ENCODE measurements at regions not wholly inside any gene's neighbourhood (a gene's known extent, or its start where the extent isn't known, plus 50 kb on each side); places are given as distances from the start of the nearest gene placed in this dataset.

GRCh38 chr2:228796386-228796785 lies 474.7 kb downstream of the PID1 start:
- DNase-seq (ENCODE audit: low spot score), result no peak
- Histone ChIP-seq H3K9me3 (ENCODE audit: control insufficient read depth in 4 of 4, low read length in 3 of 4) (no peaks in the 10 kb centered on the region), H3K4me3 (ENCODE audit: low read depth in 1 of 3, low read length in 3 of 3) (no peak overlapping the region), H3K4me1 (ENCODE audit: control insufficient read depth in 4 of 4, insufficient read depth in 4 of 4, low read length in 3 of 4) (no peaks in the 10 kb centered on the region), H3K27me3 (ENCODE audit: control insufficient read depth in 4 of 4, insufficient read depth in 4 of 4, low read length in 3 of 4) (no peaks in the 10 kb centered on the region), H3K36me3 (ENCODE audit: control insufficient read depth in 4 of 4, insufficient read depth in 3 of 4, low read depth in 1 of 4, low read length in 3 of 4) (no peaks in the 10 kb centered on the region), H3K9ac (ENCODE audit: low read depth in 1 of 2, low read length in 2 of 2) (no peak overlapping the region), H3K27ac (ENCODE audit: low read depth in 1 of 2, low read length in 2 of 2) (no peak overlapping the region)
- WGBS, result 78% methylated on average over 2 of the region's 2 CpGs
- no peak for TF ChIP-seq HNF4A (conservative IDR thresholded peaks at IDR 0.05)
- TF ChIP-seq FOXA2 (IDR thresholded peaks at IDR 0.05), result no peak
- TF ChIP-seq NR2F2 (IDR thresholded peaks at IDR 0.05), result no peak
- no peak for TF ChIP-seq FOXA1 (IDR thresholded peaks at IDR 0.05)
- no peak for TF ChIP-seq ZBTB33 (IDR thresholded peaks at IDR 0.05)
- TF ChIP-seq TAF1 (conservative IDR thresholded peaks at IDR 0.05), result no peak
- TF ChIP-seq RAD21 (IDR thresholded peaks at IDR 0.05), result no peak
- TF ChIP-seq, protein P1, sequence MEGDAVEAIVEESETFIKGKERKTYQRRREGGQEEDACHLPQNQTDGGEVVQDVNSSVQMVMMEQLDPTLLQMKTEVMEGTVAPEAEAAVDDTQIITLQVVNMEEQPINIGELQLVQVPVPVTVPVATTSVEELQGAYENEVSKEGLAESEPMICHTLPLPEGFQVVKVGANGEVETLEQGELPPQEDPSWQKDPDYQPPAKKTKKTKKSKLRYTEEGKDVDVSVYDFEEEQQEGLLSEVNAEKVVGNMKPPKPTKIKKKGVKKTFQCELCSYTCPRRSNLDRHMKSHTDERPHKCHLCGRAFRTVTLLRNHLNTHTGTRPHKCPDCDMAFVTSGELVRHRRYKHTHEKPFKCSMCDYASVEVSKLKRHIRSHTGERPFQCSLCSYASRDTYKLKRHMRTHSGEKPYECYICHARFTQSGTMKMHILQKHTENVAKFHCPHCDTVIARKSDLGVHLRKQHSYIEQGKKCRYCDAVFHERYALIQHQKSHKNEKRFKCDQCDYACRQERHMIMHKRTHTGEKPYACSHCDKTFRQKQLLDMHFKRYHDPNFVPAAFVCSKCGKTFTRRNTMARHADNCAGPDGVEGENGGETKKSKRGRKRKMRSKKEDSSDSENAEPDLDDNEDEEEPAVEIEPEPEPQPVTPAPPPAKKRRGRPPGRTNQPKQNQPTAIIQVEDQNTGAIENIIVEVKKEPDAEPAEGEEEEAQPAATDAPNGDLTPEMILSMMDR (IDR thresholded peaks at IDR 0.05; ENCODE audit: low read depth, low read length, missing input control), result no peak
- no peak for TF ChIP-seq MAX (IDR thresholded peaks at IDR 0.05)
- no peak for TF ChIP-seq SP1 (IDR thresholded peaks at IDR 0.05)
- no peak for TF ChIP-seq GABPA (IDR thresholded peaks at IDR 0.05 in 1 of 2, conservative IDR thresholded peaks at IDR 0.05 in 1 of 2)
- TF ChIP-seq EGR1 (IDR thresholded peaks at IDR 0.05; ENCODE audit: low read depth in 2 of 2), result no peak
- no peak for TF ChIP-seq HNF4G (IDR thresholded peaks at IDR 0.05)

- TF ChIP-seq YY1 (IDR thresholded peaks at IDR 0.05), result no peak
- no peak for DNase-seq (ENCODE audit: low spot score)
- no peaks in the 10 kb centered on the region for H3K27me3 ChIP-seq (ENCODE audit: control insufficient read depth in 4 of 4, insufficient read depth in 4 of 4, low read length in 3 of 4)
- no peak overlapping the region for H3K9ac ChIP-seq (ENCODE audit: low read depth in 1 of 2, low read length in 2 of 2)
- no peaks in the 10 kb centered on the region for H3K9me3 ChIP-seq (ENCODE audit: control insufficient read depth in 4 of 4, low read length in 3 of 4)
- 74% methylated on average over 2 of the region's 2 CpGs for WGBS
- no peak overlapping the region for H3K4me3 ChIP-seq (ENCODE audit: low read depth in 1 of 3, low read length in 3 of 3)
- no peaks in the 10 kb centered on the region for H3K4me1 ChIP-seq (ENCODE audit: control insufficient read depth in 4 of 4, insufficient read depth in 4 of 4, low read length in 3 of 4)
- H3K36me3 ChIP-seq (ENCODE audit: control insufficient read depth in 4 of 4, insufficient read depth in 3 of 4, low read depth in 1 of 4, low read length in 3 of 4), result no peaks in the 10 kb centered on the region
- no peak overlapping the region for H3K27ac ChIP-seq (ENCODE audit: low read depth in 1 of 2, low read length in 2 of 2)
These were observed 478.0 kb downstream of the PID1 start for GRCh38 chr2:228793116-228793515.

GRCh38 chr2:228786901-228787300 lies 484.2 kb downstream of the PID1 start:
- no peak for DNase-seq (ENCODE audit: low spot score)
- no peaks in the 10 kb centered on the region for H3K4me1 ChIP-seq (ENCODE audit: control insufficient read depth in 4 of 4, insufficient read depth in 4 of 4, low read length in 3 of 4)
- H3K9me3 ChIP-seq (ENCODE audit: control insufficient read depth in 4 of 4, low read length in 3 of 4), result no peaks in the 10 kb centered on the region
- no peak overlapping the region for H3K9ac ChIP-seq (ENCODE audit: low read depth in 1 of 2, low read length in 2 of 2)
- no peak overlapping the region for H3K4me3 ChIP-seq (ENCODE audit: low read depth in 1 of 3, low read length in 3 of 3)
- TF ChIP-seq SP1 (IDR thresholded peaks at IDR 0.05) (no peak), HNF4G (IDR thresholded peaks at IDR 0.05) (no peak), FOXA2 (IDR thresholded peaks at IDR 0.05) (no peak), ZBTB33 (IDR thresholded peaks at IDR 0.05) (no peak), EGR1 (IDR thresholded peaks at IDR 0.05; ENCODE audit: low read depth in 2 of 2) (no peak), RXRA (IDR thresholded peaks at IDR 0.05) (no peak), JUND (IDR thresholded peaks at IDR 0.05) (no peak), NR2F2 (IDR thresholded peaks at IDR 0.05) (no peak), MAX (IDR thresholded peaks at IDR 0.05) (no peak), GABPA (IDR thresholded peaks at IDR 0.05 in 1 of 2, conservative IDR thresholded peaks at IDR 0.05 in 1 of 2) (no peak)
- TF ChIP-seq, protein P1 (IDR thresholded peaks at IDR 0.05; ENCODE audit: low read depth, low read length, missing input control), result no peak
- no peak overlapping the region for H3K27ac ChIP-seq (ENCODE audit: low read depth in 1 of 2, low read length in 2 of 2)
- WGBS, result 79% methylated on average over 6 of the region's 6 CpGs
- H3K27me3 ChIP-seq (ENCODE audit: control insufficient read depth in 4 of 4, insufficient read depth in 4 of 4, low read length in 3 of 4), result no peaks in the 10 kb centered on the region
- no peaks in the 10 kb centered on the region for H3K36me3 ChIP-seq (ENCODE audit: control insufficient read depth in 4 of 4, insufficient read depth in 3 of 4, low read depth in 1 of 4, low read length in 3 of 4)

Measured in liver (tissue), 8 donors.